Fibroblast of lung (primary cell): ENCODE measurements at regions not wholly inside any gene's neighbourhood (a gene's known extent, or its start where the extent isn't known, plus 50 kb on each side); places are given as distances from the start of the nearest gene placed in this dataset.

Experiments
- DNase-seq, 2 donors: peaks; one replicate each; pipeline versions ENCODE4 v3.0.0 to v3.0.0-alpha.2; 2010; ENCODE audit warnings: low read depth in 2 of 2
- H2AFZ ChIP-seq: 2 replicates; pipeline ENCODE4 v1.5.1; 2012; ENCODE audit warnings: low read length, control low read depth, inconsistent platforms
- H3K27ac ChIP-seq: 2 replicates; pipeline ENCODE4 v1.5.1; 2011; ENCODE audit warnings: low read length, control low read depth; ENCODE audit not compliant: insufficient read depth
- H3K27me3 ChIP-seq: 2 replicates; pipeline ENCODE4 v1.5.1; 2011; ENCODE audit warnings: mild to moderate bottlenecking, low read length; ENCODE audit not compliant: control insufficient read depth, insufficient read depth
- H3K36me3 ChIP-seq: 2 replicates; pipeline ENCODE4 v1.5.1; 2011; ENCODE audit warnings: low read length; ENCODE audit not compliant: control insufficient read depth, insufficient read depth
- H3K4me1 ChIP-seq: 2 replicates; pipeline ENCODE4 v1.5.1; 2011; ENCODE audit warnings: low read length; ENCODE audit not compliant: control insufficient read depth, insufficient read depth; ENCODE audit errors: extremely low read depth
- H3K4me2 ChIP-seq: 2 replicates; pipeline ENCODE4 v1.5.1; 2011; ENCODE audit warnings: low read length, control low read depth; ENCODE audit not compliant: insufficient read depth; ENCODE audit errors: extremely low read depth
- H3K4me3 ChIP-seq, 4 experiments: fragments of 200-600 bp in 1 of 4; sonication (generic) in 1 of 4; replicated peaks in 1 of 4; 2 replicates each; pipeline ENCODE4 v1.5.1; 2011 to 2016; ENCODE audit warnings: low read length in 4 of 4, low read depth in 3 of 4, mild to moderate bottlenecking in 3 of 4, control low read depth in 2 of 4, inconsistent platforms in 1 of 4, mixed read lengths in 1 of 4; ENCODE audit not compliant: insufficient read depth in 1 of 4; ENCODE audit errors: control extremely low read depth in 1 of 4
- H3K79me2 ChIP-seq: 2 replicates; pipeline ENCODE4 v1.5.1; 2012; ENCODE audit warnings: mild to moderate bottlenecking, low read length, inconsistent platforms; ENCODE audit not compliant: control insufficient read depth, insufficient read depth
- H3K9ac ChIP-seq: 2 replicates; pipeline ENCODE4 v1.5.1; 2011; ENCODE audit warnings: mild to moderate bottlenecking, low read length, control low read depth; ENCODE audit not compliant: insufficient read depth
- H3K9me3 ChIP-seq: 2 replicates; pipeline ENCODE4 v1.5.1; 2012; ENCODE audit warnings: low read depth, low read length; ENCODE audit not compliant: control insufficient read depth, insufficient read depth
- H4K20me1 ChIP-seq: 2 replicates; pipeline ENCODE4 v1.5.1; 2011; ENCODE audit warnings: low read length; ENCODE audit not compliant: control insufficient read depth, insufficient read depth; ENCODE audit errors: extremely low read depth
- CTCF ChIP-seq, 2 donors: IDR thresholded peaks in 1 of 2; conservative IDR thresholded peaks in 1 of 2; 1 replicate in 1 of 2; 2 replicates in 1 of 2; pipeline ENCODE4 v1.5.1; 2011 to 2012; ENCODE audit warnings: low read length in 2 of 2, control low read depth in 1 of 2, inconsistent platforms in 1 of 2, low read depth in 1 of 2, mild to moderate bottlenecking in 1 of 2
- EZH2 ChIP-seq: IDR thresholded peaks from 2 replicates; pipeline ENCODE4 v1.5.1; 2012; ENCODE audit warnings: low read length, control low read depth, mild to moderate bottlenecking; ENCODE audit errors: missing control alignments

GRCh38 chr18:41875094-41875780 lies 79.8 kb upstream of the PIK3C3 start:
- no peaks in the 10 kb centered on the region for H3K79me2 ChIP-seq
- no peaks in the 10 kb centered on the region for H3K36me3 ChIP-seq
- no peak overlapping the region for H2AFZ ChIP-seq
- no peak overlapping the region for H3K27ac ChIP-seq
- no peaks in the 10 kb centered on the region for H4K20me1 ChIP-seq
- no peak overlapping the region for H3K4me2 ChIP-seq
- H3K9me3 ChIP-seq: no peaks in the 10 kb centered on the region
- TF ChIP-seq EZH2 (no peak), CTCF (conservative IDR thresholded peaks at IDR 0.05 in 1 of 2, IDR thresholded peaks at IDR 0.05 in 1 of 2; ENCODE audit: low read depth in 1 of 2, low read length in 2 of 2) (no peak)
- no peaks in the 10 kb centered on the region for H3K27me3 ChIP-seq
- H3K4me3 ChIP-seq: no peak overlapping the region
- H3K4me1 ChIP-seq: no peaks in the 10 kb centered on the region
- DNase-seq: peak; percentile 64 to 66
- H3K9ac ChIP-seq: no peak overlapping the region

GRCh38 chr18:41873730-41874129 lies 81.3 kb upstream of the PIK3C3 start:
- Histone ChIP-seq H3K9ac (no peak overlapping the region), H3K9me3 (no peaks in the 10 kb centered on the region), H2AFZ (no peak overlapping the region), H3K27ac (no peak overlapping the region), H4K20me1 (no peaks in the 10 kb centered on the region), H3K4me3 (no peak overlapping the region), H3K4me2 (no peak overlapping the region), H3K36me3 (no peaks in the 10 kb centered on the region), H3K4me1 (no peaks in the 10 kb centered on the region), H3K27me3 (no peaks in the 10 kb centered on the region), H3K79me2 (no peaks in the 10 kb centered on the region)
- no peak for DNase-seq
- TF ChIP-seq EZH2: no peak
- TF ChIP-seq CTCF (conservative IDR thresholded peaks at IDR 0.05 in 1 of 2, IDR thresholded peaks at IDR 0.05 in 1 of 2; ENCODE audit: low read depth in 1 of 2, low read length in 2 of 2): no peak

- H3K4me2 ChIP-seq: no peak overlapping the region
- no peak overlapping the region for H3K4me3 ChIP-seq
- no peak for DNase-seq
Measured at GRCh38 chr18:41872206-41872605, 82.8 kb upstream of the PIK3C3 start.

More at GRCh38 chr18:41872206-41872605, 82.8 kb upstream of the PIK3C3 start:
- H3K36me3 ChIP-seq: no peaks in the 10 kb centered on the region
- no peaks in the 10 kb centered on the region for H4K20me1 ChIP-seq
- H3K79me2 ChIP-seq: no peaks in the 10 kb centered on the region
- no peaks in the 10 kb centered on the region for H3K9me3 ChIP-seq
- no peak overlapping the region for H3K9ac ChIP-seq
- no peaks in the 10 kb centered on the region for H3K27me3 ChIP-seq
- H2AFZ ChIP-seq: no peak overlapping the region
- TF ChIP-seq EZH2: no peak
- TF ChIP-seq CTCF (conservative IDR thresholded peaks at IDR 0.05 in 1 of 2, IDR thresholded peaks at IDR 0.05 in 1 of 2; ENCODE audit: low read depth in 1 of 2, low read length in 2 of 2): no peak
- no peaks in the 10 kb centered on the region for H3K4me1 ChIP-seq
- no peak overlapping the region for H3K27ac ChIP-seq
